ENCODE measurements at regions not wholly inside any gene's neighbourhood (a gene's known extent, or its start where the extent isn't known, plus 50 kb on each side); places are given as distances from the start of the nearest gene placed in this dataset.

DNA sequence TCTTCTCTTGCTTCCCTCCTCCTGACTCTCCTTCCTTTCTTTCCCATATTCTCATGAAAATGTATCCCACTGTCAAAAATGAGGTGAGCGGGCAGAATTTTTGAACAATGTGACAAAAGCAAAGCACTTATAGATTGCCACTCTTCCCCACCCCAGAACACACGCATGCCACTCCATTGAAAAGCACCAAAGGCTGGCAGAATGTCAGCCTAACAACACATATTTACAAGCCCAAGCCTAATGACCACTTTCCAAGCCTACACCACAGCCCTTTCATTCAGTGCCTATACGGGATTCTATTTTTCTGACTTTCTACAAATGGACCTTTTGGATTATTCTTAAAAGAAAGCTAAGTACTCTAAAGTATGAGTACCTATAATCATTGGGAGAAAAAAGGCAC is 62.9 kb upstream of the METAP2 start:
- TF ChIP-seq, protein P1, sequence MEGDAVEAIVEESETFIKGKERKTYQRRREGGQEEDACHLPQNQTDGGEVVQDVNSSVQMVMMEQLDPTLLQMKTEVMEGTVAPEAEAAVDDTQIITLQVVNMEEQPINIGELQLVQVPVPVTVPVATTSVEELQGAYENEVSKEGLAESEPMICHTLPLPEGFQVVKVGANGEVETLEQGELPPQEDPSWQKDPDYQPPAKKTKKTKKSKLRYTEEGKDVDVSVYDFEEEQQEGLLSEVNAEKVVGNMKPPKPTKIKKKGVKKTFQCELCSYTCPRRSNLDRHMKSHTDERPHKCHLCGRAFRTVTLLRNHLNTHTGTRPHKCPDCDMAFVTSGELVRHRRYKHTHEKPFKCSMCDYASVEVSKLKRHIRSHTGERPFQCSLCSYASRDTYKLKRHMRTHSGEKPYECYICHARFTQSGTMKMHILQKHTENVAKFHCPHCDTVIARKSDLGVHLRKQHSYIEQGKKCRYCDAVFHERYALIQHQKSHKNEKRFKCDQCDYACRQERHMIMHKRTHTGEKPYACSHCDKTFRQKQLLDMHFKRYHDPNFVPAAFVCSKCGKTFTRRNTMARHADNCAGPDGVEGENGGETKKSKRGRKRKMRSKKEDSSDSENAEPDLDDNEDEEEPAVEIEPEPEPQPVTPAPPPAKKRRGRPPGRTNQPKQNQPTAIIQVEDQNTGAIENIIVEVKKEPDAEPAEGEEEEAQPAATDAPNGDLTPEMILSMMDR (IDR thresholded peaks at IDR 0.05): no peak
- TF ChIP-seq, protein P2, sequence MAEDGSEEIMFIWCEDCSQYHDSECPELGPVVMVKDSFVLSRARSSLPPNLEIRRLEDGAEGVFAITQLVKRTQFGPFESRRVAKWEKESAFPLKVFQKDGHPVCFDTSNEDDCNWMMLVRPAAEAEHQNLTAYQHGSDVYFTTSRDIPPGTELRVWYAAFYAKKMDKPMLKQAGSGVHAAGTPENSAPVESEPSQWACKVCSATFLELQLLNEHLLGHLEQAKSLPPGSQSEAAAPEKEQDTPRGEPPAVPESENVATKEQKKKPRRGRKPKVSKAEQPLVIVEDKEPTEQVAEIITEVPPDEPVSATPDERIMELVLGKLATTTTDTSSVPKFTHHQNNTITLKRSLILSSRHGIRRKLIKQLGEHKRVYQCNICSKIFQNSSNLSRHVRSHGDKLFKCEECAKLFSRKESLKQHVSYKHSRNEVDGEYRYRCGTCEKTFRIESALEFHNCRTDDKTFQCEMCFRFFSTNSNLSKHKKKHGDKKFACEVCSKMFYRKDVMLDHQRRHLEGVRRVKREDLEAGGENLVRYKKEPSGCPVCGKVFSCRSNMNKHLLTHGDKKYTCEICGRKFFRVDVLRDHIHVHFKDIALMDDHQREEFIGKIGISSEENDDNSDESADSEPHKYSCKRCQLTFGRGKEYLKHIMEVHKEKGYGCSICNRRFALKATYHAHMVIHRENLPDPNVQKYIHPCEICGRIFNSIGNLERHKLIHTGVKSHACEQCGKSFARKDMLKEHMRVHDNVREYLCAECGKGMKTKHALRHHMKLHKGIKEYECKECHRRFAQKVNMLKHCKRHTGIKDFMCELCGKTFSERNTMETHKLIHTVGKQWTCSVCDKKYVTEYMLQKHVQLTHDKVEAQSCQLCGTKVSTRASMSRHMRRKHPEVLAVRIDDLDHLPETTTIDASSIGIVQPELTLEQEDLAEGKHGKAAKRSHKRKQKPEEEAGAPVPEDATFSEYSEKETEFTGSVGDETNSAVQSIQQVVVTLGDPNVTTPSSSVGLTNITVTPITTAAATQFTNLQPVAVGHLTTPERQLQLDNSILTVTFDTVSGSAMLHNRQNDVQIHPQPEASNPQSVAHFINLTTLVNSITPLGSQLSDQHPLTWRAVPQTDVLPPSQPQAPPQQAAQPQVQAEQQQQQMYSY (CRISPR knock-in tag; IDR thresholded peaks at IDR 0.05): no peak
- TF ChIP-seq ESRRA (CRISPR knock-in tag; IDR thresholded peaks at IDR 0.05; ENCODE audit: borderline replicate concordance) (no peak), JUN (CRISPR knock-in tag; IDR thresholded peaks at IDR 0.05) (no peak), FOXK1 (CRISPR knock-in tag; IDR thresholded peaks at IDR 0.05) (no peak), CREB1 (CRISPR knock-in tag; IDR thresholded peaks at IDR 0.05) (no peak), ZNF219 (CRISPR knock-in tag; IDR thresholded peaks at IDR 0.05; ENCODE audit: borderline replicate concordance) (no peak)
- TF ChIP-seq, protein P3, sequence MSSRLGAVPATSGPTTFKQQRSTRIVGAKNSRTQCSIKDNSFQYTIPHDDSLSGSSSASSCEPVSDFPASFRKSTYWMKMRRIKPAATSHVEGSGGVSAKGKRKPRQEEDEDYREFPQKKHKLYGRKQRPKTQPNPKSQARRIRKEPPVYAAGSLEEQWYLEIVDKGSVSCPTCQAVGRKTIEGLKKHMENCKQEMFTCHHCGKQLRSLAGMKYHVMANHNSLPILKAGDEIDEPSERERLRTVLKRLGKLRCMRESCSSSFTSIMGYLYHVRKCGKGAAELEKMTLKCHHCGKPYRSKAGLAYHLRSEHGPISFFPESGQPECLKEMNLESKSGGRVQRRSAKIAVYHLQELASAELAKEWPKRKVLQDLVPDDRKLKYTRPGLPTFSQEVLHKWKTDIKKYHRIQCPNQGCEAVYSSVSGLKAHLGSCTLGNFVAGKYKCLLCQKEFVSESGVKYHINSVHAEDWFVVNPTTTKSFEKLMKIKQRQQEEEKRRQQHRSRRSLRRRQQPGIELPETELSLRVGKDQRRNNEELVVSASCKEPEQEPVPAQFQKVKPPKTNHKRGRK (CRISPR knock-in tag; IDR thresholded peaks at IDR 0.05; ENCODE audit: borderline replicate concordance): no peak

All from WTC11 (cell line).